ENCODE measurements at regions not wholly inside any gene's neighbourhood (a gene's known extent, or its start where the extent isn't known, plus 50 kb on each side); places are given as distances from the start of the nearest gene placed in this dataset.
A peak's percentile ranks its signal among the peaks of the same experiment; 100 is the strongest.
"Not testable (repeated sequence)": the region's sequence is repeated elsewhere in the genome, so short reads cannot be mapped to it uniquely, and the experiment has no call there.

DNA sequence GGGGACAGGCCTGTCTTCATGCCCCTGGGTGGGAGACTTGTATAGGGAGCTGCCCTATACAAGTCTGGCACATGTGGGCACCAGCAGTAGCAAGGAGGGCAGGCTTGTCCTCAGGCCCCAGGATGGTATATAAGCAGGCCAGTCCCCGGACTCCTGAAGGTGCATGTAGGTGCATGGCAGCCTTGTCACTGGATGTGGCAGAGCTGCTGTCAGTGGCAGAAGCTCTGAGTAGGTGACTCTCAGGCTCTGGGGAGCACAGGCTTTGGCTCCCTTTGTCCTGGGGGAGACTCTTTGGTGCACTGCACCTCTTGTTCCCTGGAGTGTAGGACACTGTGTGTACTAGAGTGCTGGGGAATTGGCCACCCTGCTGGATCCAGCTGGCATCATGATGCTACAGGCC lies 376.7 kb upstream of the DIPK2B start:
- no peak for DNase-seq (ENCODE audit: low read depth)

DNA sequence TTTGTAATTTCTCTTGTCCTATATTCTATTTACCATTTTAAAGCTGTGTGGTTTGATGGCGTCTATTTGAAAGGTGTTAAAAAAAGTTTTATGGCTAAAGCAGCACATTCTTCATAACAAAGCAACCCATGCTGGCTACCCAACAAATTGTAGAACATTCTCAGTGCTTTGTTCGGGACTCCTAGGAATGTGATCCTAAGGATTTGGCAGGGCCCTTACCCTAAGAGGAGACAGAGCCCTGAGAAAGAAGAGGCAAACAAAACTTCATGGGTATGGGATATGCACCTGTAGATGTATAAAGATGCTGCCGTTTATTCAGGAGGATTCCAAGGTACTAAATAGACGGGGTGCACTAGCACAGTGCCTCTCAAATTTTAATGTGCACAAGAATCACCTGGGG lies 370.8 kb upstream of the DIPK2B start:
- no peak for DNase-seq (ENCODE audit: low read depth)

GRCh38 chrX:45566456-45566855 lies 365.8 kb upstream of the DIPK2B start:
- no peak for DNase-seq (ENCODE audit: low read depth)

DNA sequence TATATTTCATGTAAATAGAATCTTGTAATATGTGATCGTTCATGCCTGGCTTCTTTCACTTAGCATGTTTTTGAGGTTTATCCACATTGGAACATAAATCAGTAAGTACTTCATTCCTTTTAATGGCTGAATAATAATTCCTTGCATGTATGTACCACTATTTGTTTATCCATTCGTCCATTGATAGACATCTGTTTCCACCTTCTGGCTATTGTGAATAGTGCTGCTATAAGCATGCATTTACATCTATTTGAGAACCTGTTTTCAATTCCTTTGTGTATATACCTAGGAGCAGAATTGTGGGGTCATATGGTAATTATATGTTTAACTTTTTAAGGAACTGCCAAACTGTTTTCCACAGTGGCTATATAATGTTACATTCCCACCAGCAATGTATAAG lies 356.7 kb upstream of the DIPK2B start:
- no peak for DNase-seq (ENCODE audit: low read depth)

DNA sequence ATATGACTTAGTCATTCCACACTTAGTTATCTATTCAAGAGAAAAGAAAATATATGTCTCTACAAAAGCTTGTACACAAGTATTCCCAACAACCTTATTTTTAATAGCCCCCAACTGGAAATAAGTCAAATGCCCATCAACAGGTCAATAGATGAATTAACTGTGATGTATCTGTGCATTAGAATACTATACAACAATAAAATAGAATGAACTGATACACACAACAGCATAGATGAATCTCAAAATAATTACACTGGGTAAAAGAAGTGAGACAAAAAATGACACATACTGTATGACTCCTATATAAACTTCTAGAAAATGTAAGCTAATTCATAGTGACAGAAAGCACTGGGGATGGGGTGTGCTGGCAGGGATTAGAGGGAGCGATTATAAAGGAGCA lies 354.1 kb upstream of the DIPK2B start:
- no peak for DNase-seq (ENCODE audit: low read depth)

GRCh38 chrX:45553417-45553816 lies 352.7 kb upstream of the DIPK2B start:
- DNase-seq (ENCODE audit: low read depth) = no peak

GRCh38 chrX:45546697-45547096 lies 346.0 kb upstream of the DIPK2B start:
- not testable (repeated sequence) for DNase-seq (ENCODE audit: low read depth)

DNA sequence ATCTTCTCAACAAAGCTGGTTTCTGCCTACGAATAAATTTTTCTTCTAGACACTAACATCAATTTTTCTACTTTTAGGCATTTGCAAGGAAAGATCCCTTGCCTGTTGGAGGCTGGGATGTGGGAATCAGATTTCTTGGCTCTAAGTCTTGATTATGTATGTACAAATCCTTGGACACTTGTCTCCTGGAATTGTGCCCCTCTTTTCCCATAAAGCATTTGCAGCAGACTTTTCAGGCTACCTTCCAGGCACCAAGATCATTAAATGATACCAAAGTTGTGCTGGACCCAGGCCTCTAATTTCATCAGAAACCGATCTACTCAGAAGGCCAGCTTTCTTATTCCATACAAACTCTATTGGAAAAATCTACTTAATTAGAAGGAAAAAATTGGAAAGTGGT lies 339.5 kb upstream of the DIPK2B start:
- DNase-seq (ENCODE audit: low read depth) = no peak

GRCh38 chrX:45537936-45538335 lies 337.3 kb upstream of the DIPK2B start:
- no peak for DNase-seq (ENCODE audit: low read depth)

- no peak for DNase-seq (ENCODE audit: low read depth)
Observed at GRCh38 chrX:45527834-45528233, 327.2 kb upstream of the DIPK2B start.

DNA sequence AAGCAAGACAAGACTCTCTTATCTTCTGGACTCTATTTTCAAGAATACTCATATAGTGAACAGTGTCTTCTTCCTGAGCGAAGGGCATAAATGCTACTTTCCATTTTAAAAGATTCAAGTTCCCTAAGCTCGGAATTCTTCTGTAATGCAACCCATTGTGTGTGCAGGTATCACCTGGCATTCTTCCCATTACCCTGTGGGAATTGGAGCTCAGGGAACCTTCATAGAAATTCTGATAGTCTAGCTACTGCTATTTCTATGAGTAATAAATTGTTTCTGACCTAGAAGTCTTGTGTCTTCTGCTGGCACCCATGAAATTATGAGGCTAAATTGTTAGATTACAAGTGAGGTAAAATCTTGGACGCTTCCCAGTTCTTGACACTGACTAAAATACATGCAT lies 324.1 kb upstream of the DIPK2B start:
- no peak for DNase-seq (ENCODE audit: low read depth)

- no peak for DNase-seq (ENCODE audit: low read depth)
Observed at GRCh38 chrX:45524296-45524695, 323.6 kb upstream of the DIPK2B start.

- no peak for DNase-seq (ENCODE audit: low read depth)
Observed at GRCh38 chrX:45518552-45518951, 317.9 kb upstream of the DIPK2B start.

DNA sequence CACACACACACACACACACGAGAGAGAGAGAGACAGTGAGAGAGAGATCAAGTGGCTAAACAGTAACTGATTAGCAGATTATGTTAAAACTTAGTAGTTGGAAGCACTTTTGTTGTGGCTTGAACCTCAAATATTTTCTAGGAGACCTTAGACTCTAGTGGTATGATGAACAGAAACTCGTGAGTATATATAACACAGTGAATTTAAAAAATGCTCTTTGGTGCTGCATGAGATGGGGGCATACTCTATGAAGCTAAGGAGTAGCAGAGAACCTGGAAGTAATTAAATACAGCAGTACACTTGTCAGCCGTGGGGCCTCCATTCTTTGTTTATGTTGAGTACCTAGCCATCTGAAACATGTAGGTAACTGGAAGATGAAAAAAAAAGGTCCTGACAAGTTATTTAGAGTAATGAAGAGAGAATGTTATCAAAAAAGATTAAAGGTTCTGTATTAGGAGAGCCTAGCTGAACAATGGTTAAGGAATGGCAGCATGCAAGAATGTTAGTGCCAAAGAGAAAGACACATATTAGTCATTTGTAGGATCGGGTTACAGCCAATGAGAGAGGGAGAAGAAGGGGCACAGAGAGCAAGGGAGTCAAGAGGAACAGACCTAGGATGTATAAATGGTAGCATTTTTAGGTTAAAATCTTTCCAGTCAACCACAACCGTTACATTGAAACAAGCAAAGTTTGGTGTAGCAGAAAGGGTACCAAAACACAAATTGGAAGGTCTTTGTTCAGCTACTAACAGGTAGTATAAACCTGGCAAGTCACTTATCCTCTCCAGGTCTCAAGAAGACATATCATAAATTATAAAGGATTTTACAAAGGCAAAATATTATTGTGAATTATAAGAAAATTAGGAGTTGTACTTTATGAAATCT lies 316.7 kb upstream of the DIPK2B start:
- no peak for DNase-seq (ENCODE audit: low read depth)

- DNase-seq (ENCODE audit: low read depth) = peak; percentile 18
Observed at GRCh38 chrX:45515262-45516215, 314.9 kb upstream of the DIPK2B start.

DNA sequence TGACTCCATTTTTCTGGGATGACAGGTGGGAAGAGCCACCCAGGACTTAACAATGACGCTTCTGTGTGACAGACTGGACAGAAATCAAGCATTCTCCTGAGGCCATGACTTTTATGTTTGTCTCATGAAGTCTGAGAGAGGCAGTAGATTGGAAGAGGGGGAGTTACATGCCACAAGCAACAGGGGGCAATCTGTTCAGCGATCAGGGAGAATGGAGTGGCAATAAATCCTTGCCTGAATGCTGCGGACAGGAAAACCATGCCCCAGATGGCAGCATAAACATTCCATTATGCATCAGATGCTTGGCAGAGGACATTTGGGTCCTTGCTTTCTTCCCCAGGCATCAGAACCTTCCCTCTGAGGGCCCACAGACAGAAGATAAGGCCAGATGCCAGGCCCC lies 312.4 kb upstream of the DIPK2B start:
- no peak for DNase-seq (ENCODE audit: low read depth)

GRCh38 chrX:45508454-45508853 lies 307.8 kb upstream of the DIPK2B start:
- DNase-seq (ENCODE audit: low read depth) = no peak

DNA sequence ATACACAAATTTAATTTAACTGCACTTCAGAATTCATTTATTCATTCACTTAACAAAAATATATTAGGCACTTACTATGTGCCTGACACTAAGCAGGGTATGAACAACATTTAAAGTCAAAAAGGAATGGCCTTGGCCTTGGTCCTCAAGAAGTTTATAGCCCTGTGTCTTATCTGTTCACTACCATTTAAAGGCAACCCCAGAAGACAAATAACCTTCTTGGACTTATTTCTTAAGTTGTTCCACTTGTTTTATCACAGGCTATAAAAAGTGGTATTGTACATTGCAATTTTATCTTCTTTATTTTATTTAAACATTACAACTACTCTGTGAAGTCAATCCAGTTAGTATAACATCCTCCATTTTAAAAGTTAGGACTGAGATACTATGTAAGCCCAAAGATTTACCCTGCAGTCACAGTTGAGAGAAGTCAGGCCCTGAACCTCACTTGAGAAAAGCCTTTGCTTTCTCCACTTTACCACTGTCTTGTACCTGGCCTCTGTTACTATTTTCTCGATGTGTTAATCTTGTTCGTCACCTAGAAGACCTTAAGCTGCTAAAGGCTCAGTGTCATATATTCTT lies 305.6 kb upstream of the DIPK2B start:
- no peak for DNase-seq (ENCODE audit: low read depth)

- no peak for DNase-seq (ENCODE audit: low read depth)
Observed at GRCh38 chrX:45505214-45505613, 304.5 kb upstream of the DIPK2B start.

- DNase-seq (ENCODE audit: low read depth) = not testable (repeated sequence)
Observed at GRCh38 chrX:45503787-45504362, 303.2 kb upstream of the DIPK2B start.

DNA sequence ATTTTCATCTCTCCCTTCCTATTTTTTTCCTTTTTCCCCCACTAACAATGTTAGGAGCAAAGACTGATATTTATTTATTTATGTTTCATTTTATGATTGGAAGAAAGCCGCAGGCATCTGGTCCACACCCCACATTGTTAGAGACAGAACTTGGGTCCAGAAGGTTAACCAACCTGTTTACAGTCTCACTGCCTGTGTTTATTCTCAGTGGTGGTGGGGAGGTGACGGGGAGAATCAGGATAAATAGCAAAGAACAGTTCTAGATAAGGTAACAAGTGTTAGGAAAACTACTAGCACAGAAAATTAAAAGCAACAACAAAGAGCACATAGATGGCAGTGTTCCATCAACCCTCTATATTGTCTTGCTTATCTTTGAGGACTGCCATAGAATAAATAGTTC lies 301.7 kb upstream of the DIPK2B start:
- DNase-seq (ENCODE audit: low read depth) = no peak

DNA sequence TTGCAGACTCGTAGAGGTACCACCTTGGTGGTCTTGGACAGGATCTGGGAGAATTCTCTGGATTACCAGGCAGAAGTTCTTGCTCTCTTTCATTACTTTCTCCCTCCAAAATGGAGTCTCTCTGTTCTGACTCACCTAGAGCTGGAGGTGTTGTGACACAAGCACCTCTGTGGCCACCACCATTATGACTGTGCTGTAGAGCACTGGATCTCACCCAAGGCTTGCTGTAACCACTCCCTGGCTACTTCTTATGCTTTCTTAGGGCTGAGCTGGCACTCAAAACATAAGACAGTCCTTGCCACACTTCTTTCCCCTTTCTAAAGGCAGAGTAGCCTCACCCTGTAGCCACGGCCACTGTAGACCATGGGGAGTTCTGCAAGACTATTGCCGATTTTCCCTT lies 296.6 kb upstream of the DIPK2B start:
- no peak for DNase-seq (ENCODE audit: low read depth)
